ENCODE measurements at regions not wholly inside any gene's neighbourhood (a gene's known extent, or its start where the extent isn't known, plus 50 kb on each side); places are given as distances from the start of the nearest gene placed in this dataset.

- no peaks in the 10 kb centered on the region for H3K4me1 ChIP-seq (ENCODE audit: control insufficient read depth in 2 of 2, insufficient read depth in 2 of 2, low read length in 2 of 2)
- H3K9ac ChIP-seq (ENCODE audit: low read depth in 1 of 2, low read length in 2 of 2): no peak overlapping the region
- no peak overlapping the region for H3K4me3 ChIP-seq (ENCODE audit: low read length in 2 of 2)
- no peaks in the 10 kb centered on the region for H3K27me3 ChIP-seq (ENCODE audit: control insufficient read depth in 2 of 2, insufficient read depth in 2 of 2, low read length in 2 of 2)
- no peak overlapping the region for H3K27ac ChIP-seq (ENCODE audit: low read depth in 2 of 2, low read length in 2 of 2)
- no peaks in the 10 kb centered on the region for H3K9me3 ChIP-seq (ENCODE audit: control insufficient read depth in 2 of 2, low read length in 2 of 2)
- H3K36me3 ChIP-seq (ENCODE audit: control insufficient read depth in 2 of 2, insufficient read depth in 2 of 2, low read length in 2 of 2): no peaks in the 10 kb centered on the region
Observed at GRCh38 chr22:48755059-48755949, 1072.4 kb downstream of the BRD1 start.

- Histone ChIP-seq H3K36me3 (ENCODE audit: control insufficient read depth in 2 of 2, insufficient read depth in 2 of 2, low read length in 2 of 2) (no peaks in the 10 kb centered on the region), H3K27ac (ENCODE audit: low read depth in 2 of 2, low read length in 2 of 2) (no peak overlapping the region), H3K4me3 (ENCODE audit: low read length in 2 of 2) (no peak overlapping the region), H3K9me3 (ENCODE audit: control insufficient read depth in 2 of 2, low read length in 2 of 2) (no peaks in the 10 kb centered on the region), H3K9ac (ENCODE audit: low read depth in 1 of 2, low read length in 2 of 2) (no peak overlapping the region), H3K27me3 (ENCODE audit: control insufficient read depth in 2 of 2, insufficient read depth in 2 of 2, low read length in 2 of 2) (no peaks in the 10 kb centered on the region), H3K4me1 (ENCODE audit: control insufficient read depth in 2 of 2, insufficient read depth in 2 of 2, low read length in 2 of 2) (no peaks in the 10 kb centered on the region)
Observed at GRCh38 chr22:48754611-48755058, 1073.0 kb downstream of the BRD1 start.

- Histone ChIP-seq H3K9ac (ENCODE audit: low read depth in 1 of 2, low read length in 2 of 2) (no peak overlapping the region), H3K4me3 (ENCODE audit: low read length in 2 of 2) (no peak overlapping the region), H3K27me3 (ENCODE audit: control insufficient read depth in 2 of 2, insufficient read depth in 2 of 2, low read length in 2 of 2) (no peaks in the 10 kb centered on the region), H3K27ac (ENCODE audit: low read depth in 2 of 2, low read length in 2 of 2) (no peak overlapping the region), H3K36me3 (ENCODE audit: control insufficient read depth in 2 of 2, insufficient read depth in 2 of 2, low read length in 2 of 2) (no peaks in the 10 kb centered on the region), H3K4me1 (ENCODE audit: control insufficient read depth in 2 of 2, insufficient read depth in 2 of 2, low read length in 2 of 2) (no peaks in the 10 kb centered on the region), H3K9me3 (ENCODE audit: control insufficient read depth in 2 of 2, low read length in 2 of 2) (no peaks in the 10 kb centered on the region)
Observed at GRCh38 chr22:48753752-48754517, 1073.7 kb downstream of the BRD1 start.

GRCh38 chr22:48753381-48753730 is 1074.3 kb downstream of the BRD1 start:
- no peak overlapping the region for H3K4me3 ChIP-seq (ENCODE audit: low read length in 2 of 2)
- H3K9ac ChIP-seq (ENCODE audit: low read depth in 1 of 2, low read length in 2 of 2): no peak overlapping the region
- no peaks in the 10 kb centered on the region for H3K4me1 ChIP-seq (ENCODE audit: control insufficient read depth in 2 of 2, insufficient read depth in 2 of 2, low read length in 2 of 2)
- H3K27me3 ChIP-seq (ENCODE audit: control insufficient read depth in 2 of 2, insufficient read depth in 2 of 2, low read length in 2 of 2): no peaks in the 10 kb centered on the region
- H3K27ac ChIP-seq (ENCODE audit: low read depth in 2 of 2, low read length in 2 of 2): no peak overlapping the region
- no peaks in the 10 kb centered on the region for H3K9me3 ChIP-seq (ENCODE audit: control insufficient read depth in 2 of 2, low read length in 2 of 2)
- no peaks in the 10 kb centered on the region for H3K36me3 ChIP-seq (ENCODE audit: control insufficient read depth in 2 of 2, insufficient read depth in 2 of 2, low read length in 2 of 2)

GRCh38 chr22:48752451-48753380 is 1075.0 kb downstream of the BRD1 start:
- no peaks in the 10 kb centered on the region for H3K4me1 ChIP-seq (ENCODE audit: control insufficient read depth in 2 of 2, insufficient read depth in 2 of 2, low read length in 2 of 2)
- no peak overlapping the region for H3K27ac ChIP-seq (ENCODE audit: low read depth in 2 of 2, low read length in 2 of 2)
- H3K9ac ChIP-seq (ENCODE audit: low read depth in 1 of 2, low read length in 2 of 2): no peak overlapping the region

GRCh38 chr22:48751539-48752437 is 1075.9 kb downstream of the BRD1 start:
- Histone ChIP-seq H3K9me3 (ENCODE audit: control insufficient read depth in 2 of 2, low read length in 2 of 2) (no peaks in the 10 kb centered on the region), H3K27ac (ENCODE audit: low read depth in 2 of 2, low read length in 2 of 2) (no peak overlapping the region), H3K4me3 (ENCODE audit: low read length in 2 of 2) (no peak overlapping the region), H3K27me3 (ENCODE audit: control insufficient read depth in 2 of 2, insufficient read depth in 2 of 2, low read length in 2 of 2) (no peaks in the 10 kb centered on the region), H3K4me1 (ENCODE audit: control insufficient read depth in 2 of 2, insufficient read depth in 2 of 2, low read length in 2 of 2) (no peaks in the 10 kb centered on the region), H3K9ac (ENCODE audit: low read depth in 1 of 2, low read length in 2 of 2) (no peak overlapping the region), H3K36me3 (ENCODE audit: control insufficient read depth in 2 of 2, insufficient read depth in 2 of 2, low read length in 2 of 2) (no peaks in the 10 kb centered on the region)

More at GRCh38 chr22:48752451-48753380, 1075.0 kb downstream of the BRD1 start:
- Histone ChIP-seq H3K9me3 (ENCODE audit: control insufficient read depth in 2 of 2, low read length in 2 of 2) (no peaks in the 10 kb centered on the region), H3K36me3 (ENCODE audit: control insufficient read depth in 2 of 2, insufficient read depth in 2 of 2, low read length in 2 of 2) (no peaks in the 10 kb centered on the region), H3K4me3 (ENCODE audit: low read length in 2 of 2) (no peak overlapping the region), H3K27me3 (ENCODE audit: control insufficient read depth in 2 of 2, insufficient read depth in 2 of 2, low read length in 2 of 2) (no peaks in the 10 kb centered on the region)

- Histone ChIP-seq H3K4me1 (ENCODE audit: control insufficient read depth in 2 of 2, insufficient read depth in 2 of 2, low read length in 2 of 2) (no peaks in the 10 kb centered on the region), H3K27ac (ENCODE audit: low read depth in 2 of 2, low read length in 2 of 2) (no peak overlapping the region), H3K9ac (ENCODE audit: low read depth in 1 of 2, low read length in 2 of 2) (no peak overlapping the region), H3K36me3 (ENCODE audit: control insufficient read depth in 2 of 2, insufficient read depth in 2 of 2, low read length in 2 of 2) (no peaks in the 10 kb centered on the region), H3K27me3 (ENCODE audit: control insufficient read depth in 2 of 2, insufficient read depth in 2 of 2, low read length in 2 of 2) (no peaks in the 10 kb centered on the region), H3K4me3 (ENCODE audit: low read length in 2 of 2) (no peak overlapping the region), H3K9me3 (ENCODE audit: control insufficient read depth in 2 of 2, low read length in 2 of 2) (no peaks in the 10 kb centered on the region)
Observed at GRCh38 chr22:48750826-48751440, 1076.7 kb downstream of the BRD1 start.

- Histone ChIP-seq H3K9me3 (ENCODE audit: control insufficient read depth in 2 of 2, low read length in 2 of 2) (no peaks in the 10 kb centered on the region), H3K36me3 (ENCODE audit: control insufficient read depth in 2 of 2, insufficient read depth in 2 of 2, low read length in 2 of 2) (no peaks in the 10 kb centered on the region), H3K27me3 (ENCODE audit: control insufficient read depth in 2 of 2, insufficient read depth in 2 of 2, low read length in 2 of 2) (no peaks in the 10 kb centered on the region), H3K27ac (ENCODE audit: low read depth in 2 of 2, low read length in 2 of 2) (no peak overlapping the region), H3K4me1 (ENCODE audit: control insufficient read depth in 2 of 2, insufficient read depth in 2 of 2, low read length in 2 of 2) (no peaks in the 10 kb centered on the region), H3K9ac (ENCODE audit: low read depth in 1 of 2, low read length in 2 of 2) (no peak overlapping the region), H3K4me3 (ENCODE audit: low read length in 2 of 2) (no peak overlapping the region)
Observed at GRCh38 chr22:48750282-48750681, 1077.4 kb downstream of the BRD1 start.
